GM23338 (cell line): ENCODE measurements at regions not wholly inside any gene's neighbourhood (a gene's known extent, or its start where the extent isn't known, plus 50 kb on each side); places are given as distances from the start of the nearest gene placed in this dataset.

Experiments used
- ATAC-seq: fragments of 200-7000 bp; cut with Tn5 transposase; 3 replicates; pipeline ENCODE4 v1.9.1; 2020
- DNase-seq: peaks from one replicate; pipeline ENCODE4 v3.0.0-alpha.2; 2015; ENCODE audit warnings: low spot score
- H2AFZ ChIP-seq: fragments of 200-600 bp; sonication (generic); 2 replicates; pipeline ENCODE4 v1.8.0; 2016; ENCODE audit warnings: antibody characterized with exemption, mild to moderate bottlenecking, moderate library complexity
- H3F3A ChIP-seq: fragments of 200-600 bp; sonication (generic); replicated peaks from 2 replicates; pipeline ENCODE4 v1.8.0; 2017; ENCODE audit warnings: antibody characterized with exemption, mixed run types, low read depth
- H3K27ac ChIP-seq: fragments of 200-600 bp; sonication (generic); 2 replicates; pipeline ENCODE4 v1.6.1; 2016; ENCODE audit warnings: low read depth
- H3K27me3 ChIP-seq: fragments of 200-600 bp; sonication (generic); 2 replicates; pipeline ENCODE4 v1.8.0; 2016; ENCODE audit warnings: mild to moderate bottlenecking, mixed run types, moderate library complexity; ENCODE audit not compliant: insufficient read depth
- H3K36me3 ChIP-seq: fragments of 200-600 bp; sonication (generic); 2 replicates; pipeline ENCODE4 v1.8.0; 2016; ENCODE audit warnings: mild to moderate bottlenecking; ENCODE audit not compliant: insufficient read depth
- H3K4me1 ChIP-seq: fragments of 200-600 bp; sonication (generic); 2 replicates; pipeline ENCODE4 v1.8.0; 2016; ENCODE audit warnings: mild to moderate bottlenecking, moderate library complexity; ENCODE audit not compliant: insufficient read depth
- H3K4me2 ChIP-seq: fragments of 200-600 bp; sonication (generic); 2 replicates; pipeline ENCODE4 v1.7.1; 2017; ENCODE audit warnings: mixed run types
- H3K4me3 ChIP-seq: fragments of 200-600 bp; sonication (generic); 2 replicates; pipeline ENCODE4 v1.6.1; 2016; ENCODE audit warnings: mixed run types
- H3K79me2 ChIP-seq: fragments of 200-600 bp; sonication (generic); replicated peaks from 2 replicates; pipeline ENCODE4 v1.8.0; 2017; ENCODE audit warnings: mild to moderate bottlenecking; ENCODE audit not compliant: insufficient read depth
- H3K9me2 ChIP-seq: fragments of 200-600 bp; sonication (generic); 2 replicates; pipeline ENCODE4 v1.8.0; 2017; ENCODE audit not compliant: insufficient read depth
- H4K20me1 ChIP-seq: fragments of 200-600 bp; sonication (generic); replicated peaks from 2 replicates; pipeline ENCODE4 v1.8.0; 2017; ENCODE audit warnings: mild to moderate bottlenecking; ENCODE audit not compliant: insufficient read depth
- H3K27ac Mint-ChIP-seq: 2 replicates; pipeline ENCODE4 v1.8.0; 2020; ENCODE audit warnings: inconsistent platforms, mild to moderate bottlenecking, moderate library complexity, mixed read lengths
- H3K27me3 Mint-ChIP-seq: 3 replicates; pipeline ENCODE4 v1.8.0; 2022; ENCODE audit warnings: low read depth, mild to moderate bottlenecking, moderate library complexity, mixed read lengths, inconsistent platforms; ENCODE audit not compliant: insufficient read depth, poor library complexity
- H3K36me3 Mint-ChIP-seq: 3 replicates; pipeline ENCODE4 v1.8.0; 2021; ENCODE audit warnings: low read depth, mild to moderate bottlenecking, inconsistent platforms, moderate library complexity, mixed read lengths
- H3K4me1 Mint-ChIP-seq: 3 replicates; pipeline ENCODE4 v1.8.0; 2020; ENCODE audit warnings: mild to moderate bottlenecking, inconsistent platforms, mixed read lengths
- H3K4me3 Mint-ChIP-seq: 3 replicates; pipeline ENCODE4 v1.8.0; 2021; ENCODE audit warnings: moderate library complexity, mild to moderate bottlenecking, inconsistent platforms, mixed read lengths
- H3K9me3 Mint-ChIP-seq: 3 replicates; pipeline ENCODE4 v1.8.0; 2020; ENCODE audit warnings: moderate library complexity, mild to moderate bottlenecking, inconsistent platforms, mixed read lengths
- CREB1 ChIP-seq: fragments of 250-450 bp; sonication (Bioruptor Pico); IDR thresholded peaks from 2 replicates; pipeline ENCODE4 v1.5.0; 2020; ENCODE audit warnings: low read depth, mild to moderate bottlenecking, moderate library complexity
- CTCF ChIP-seq, 2 experiments: fragments of 200-600 bp in 1 of 2; sonication (generic) in 1 of 2; conservative IDR thresholded peaks; 2 replicates each; pipeline versions ENCODE4 v1.5.1 to v1.6.1; 2016 to 2017; ENCODE audit warnings: antibody characterized with exemption in 2 of 2, low read depth in 2 of 2, mild to moderate bottlenecking in 2 of 2, moderate library complexity in 1 of 2
- ETS1 ChIP-seq: IDR thresholded peaks from 2 replicates; pipeline ENCODE4 v1.6.1; 2016; ENCODE audit warnings: antibody characterized with exemption
- EZH2phosphoT487 ChIP-seq: fragments of 200-600 bp; sonication (generic); IDR thresholded peaks from one replicate; pipeline ENCODE4 v1.8.1; 2018; ENCODE audit warnings: antibody characterized with exemption; ENCODE audit not compliant: unreplicated experiment
- JUNB ChIP-seq: IDR thresholded peaks from one replicate; pipeline ENCODE4 v1.6.1; 2016; ENCODE audit warnings: antibody characterized with exemption; ENCODE audit not compliant: unreplicated experiment
- NANOG ChIP-seq: IDR thresholded peaks from 2 replicates; pipeline ENCODE4 v1.6.1; 2016; ENCODE audit warnings: antibody characterized with exemption, borderline replicate concordance
- REST ChIP-seq: IDR thresholded peaks from one replicate; pipeline ENCODE4 v1.6.1; 2018; ENCODE audit warnings: antibody characterized with exemption; ENCODE audit not compliant: unreplicated experiment
- STAT1 ChIP-seq: IDR thresholded peaks from one replicate; pipeline ENCODE4 v1.6.1; 2016; ENCODE audit warnings: antibody characterized with exemption; ENCODE audit not compliant: unreplicated experiment
- ZNF114 ChIP-seq: fragments of 250-450 bp; sonication (Bioruptor Pico); IDR thresholded peaks from 2 replicates; pipeline ENCODE4 v1.5.0; 2020; ENCODE audit warnings: mild to moderate bottlenecking, moderate library complexity
- ZNF331 ChIP-seq: fragments of 250-450 bp; sonication (Bioruptor Pico); IDR thresholded peaks from 2 replicates; pipeline ENCODE4 v1.5.0; 2020; ENCODE audit warnings: low read depth, mild to moderate bottlenecking, moderate library complexity
- ZNF462 ChIP-seq: fragments of 250-450 bp; sonication (Bioruptor Pico); IDR thresholded peaks from 2 replicates; pipeline ENCODE4 v1.5.0; 2020; ENCODE audit warnings: mild to moderate bottlenecking, moderate library complexity

GRCh38 chr3:76267851-76268380 lies 482.6 kb upstream of the ZNF717 start:
- no peak overlapping the region for H3K4me3 ChIP-seq
- no peak overlapping the region for H3K4me3 Mint-ChIP-seq
- DNase-seq (no peak), ATAC-seq (no peak)
- H3K27me3 ChIP-seq: no peaks in the 10 kb centered on the region
- H3K4me1 ChIP-seq: no peaks in the 10 kb centered on the region
- H3K36me3 ChIP-seq: no peaks in the 10 kb centered on the region
- H4K20me1 ChIP-seq: no peaks in the 10 kb centered on the region
- H3K4me1 Mint-ChIP-seq: no peaks in the 10 kb centered on the region
- H3K9me3 Mint-ChIP-seq: no peaks in the 10 kb centered on the region; the same call in 1 of the 3 replicates
- H3K4me2 ChIP-seq: no peak overlapping the region
- no peaks in the 10 kb centered on the region for H3K27me3 Mint-ChIP-seq
- no peak for TF ChIP-seq ZNF462 (CRISPR knock-in tag)
- no peak for TF ChIP-seq CTCF (conservative IDR thresholded peaks at IDR 0.05; ENCODE audit: low read depth in 2 of 2)
- no peak for TF ChIP-seq JUNB
- TF ChIP-seq ZNF114 (CRISPR knock-in tag): no peak
- TF ChIP-seq ETS1: no peak
- no peak for TF ChIP-seq EZH2phosphoT487
- no peak for TF ChIP-seq REST
- TF ChIP-seq STAT1: no peak
- no peak for TF ChIP-seq CREB1 (CRISPR knock-in tag)
- no peak for TF ChIP-seq NANOG
- no peak for TF ChIP-seq ZNF331
- no peak overlapping the region for H2AFZ ChIP-seq
- no peaks in the 10 kb centered on the region for H3K79me2 ChIP-seq
- no peaks in the 10 kb centered on the region for H3K9me2 ChIP-seq
- H3K27ac Mint-ChIP-seq: no peak overlapping the region
- no peaks in the 10 kb centered on the region for H3F3A ChIP-seq
- no peak overlapping the region for H3K27ac ChIP-seq
- no peaks in the 10 kb centered on the region; the same call in 2 of the 3 replicates for H3K36me3 Mint-ChIP-seq
